ENCODE measurements at regions not wholly inside any gene's neighbourhood (a gene's known extent, or its start where the extent isn't known, plus 50 kb on each side); places are given as distances from the start of the nearest gene placed in this dataset.

DNA sequence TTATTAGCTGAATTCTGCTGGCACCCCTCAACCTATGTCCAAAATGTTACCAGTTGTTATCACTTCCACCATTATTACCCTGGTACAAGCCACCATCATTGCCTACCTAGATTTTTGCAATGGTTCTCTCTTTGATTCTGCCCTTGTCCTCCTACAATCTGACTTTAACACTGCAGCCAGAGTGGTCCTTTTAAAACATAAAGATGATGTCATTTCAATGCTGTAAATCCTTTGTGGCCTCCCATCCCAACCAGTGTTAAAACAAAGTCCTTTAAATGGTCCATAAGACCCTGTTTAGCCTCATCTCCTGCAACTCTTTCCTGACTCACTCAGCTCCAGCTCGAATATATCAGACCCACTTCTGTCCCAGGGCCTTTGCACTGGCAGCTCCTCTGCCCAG, 54.9 kb upstream of the FSTL4 start:
- no peak overlapping the region for H3K9ac ChIP-seq (ENCODE audit: extremely low read depth, insufficient read length, low read length)
- no peak overlapping the region for H3K23ac ChIP-seq (ENCODE audit: insufficient read length, low read depth, low read length)
- no peaks in the 10 kb centered on the region for H3K9me3 ChIP-seq (ENCODE audit: control insufficient read depth, low read depth, low read length)
- Mint-ChIP-seq H3K27me3 (ENCODE audit: low read depth) (peaks cover 14% of the 10 kb centered on the region), H3K4me3 (no peak overlapping the region), H3K9me3 (peaks cover 0 to 2% of the 10 kb centered on the region in 2 experiments; a peak in 1 of 5 replicates), H3K36me3 (ENCODE audit: insufficient read depth in 1 of 3, low read depth in 3 of 3) (no peaks in the 10 kb centered on the region; a peak in 1 of 7 replicates), H3K27ac (peak overlapping the region in 1 of 3 experiments; percentile 73; a peak in 2 of 7 replicates), H3K4me1 (no peaks in the 10 kb centered on the region)
- no peak overlapping the region for H2AFZ ChIP-seq (ENCODE audit: low read length)
- no peak overlapping the region for H3K14ac ChIP-seq (ENCODE audit: insufficient read depth, low read length)
- H3K27me3 ChIP-seq (ENCODE audit: insufficient read depth, low read length) = no peaks in the 10 kb centered on the region; the same call in 1 of the 2 replicates
- no peaks in the 10 kb centered on the region for H3K79me2 ChIP-seq (ENCODE audit: insufficient read depth, low read length)
- no peak overlapping the region for H2BK5ac ChIP-seq (ENCODE audit: insufficient read length, low read length)
- no peak for DNase-seq
- H3K79me1 ChIP-seq (ENCODE audit: insufficient read depth, low read depth, low read length, poor library complexity, severe bottlenecking) = no peaks in the 10 kb centered on the region
- no peak overlapping the region for H2BK15ac ChIP-seq (ENCODE audit: low read depth, low read length)
- no peaks in the 10 kb centered on the region for H3K23me2 ChIP-seq (ENCODE audit: insufficient read length, low read depth, low read length, poor library complexity, severe bottlenecking)
- H3K4me2 ChIP-seq (ENCODE audit: insufficient read depth, insufficient read length, low read length) = no peak overlapping the region
- H3K4me1 ChIP-seq (ENCODE audit: insufficient read depth, low read length) = no peaks in the 10 kb centered on the region
- TF ChIP-seq CTCF (conservative IDR thresholded peaks at IDR 0.05) = no peak
- H3K4ac ChIP-seq (ENCODE audit: low read depth, low read length) = no peak overlapping the region
- no CpG with 5 or more reads among the region's 1 CpG for WGBS (ENCODE audit: extremely low coverage, insufficient read length, low lambda C conversion rate)
- no peak overlapping the region for H3K56ac ChIP-seq (ENCODE audit: insufficient read length, low read depth, low read length)
- no peak overlapping the region for H2BK120ac ChIP-seq (ENCODE audit: low read depth, low read length, poor library complexity, severe bottlenecking)
- H2AK5ac ChIP-seq (ENCODE audit: insufficient read length, low read length) = no peak overlapping the region
- no peak overlapping the region for H2BK12ac ChIP-seq (ENCODE audit: insufficient read length, low read depth, low read length)
- no peak overlapping the region for H3K18ac ChIP-seq (ENCODE audit: insufficient read length, low read depth, low read length)
- no peaks in the 10 kb centered on the region for H4K20me1 ChIP-seq (ENCODE audit: control insufficient read depth, insufficient read depth, insufficient read length)
- no peak overlapping the region for H3T11ph ChIP-seq (ENCODE audit: low read length)
- H4K5ac ChIP-seq (ENCODE audit: insufficient read length, low read depth, low read length) = no peak overlapping the region
- H2BK20ac ChIP-seq (ENCODE audit: low read depth, low read length, poor library complexity, severe bottlenecking) = no peak overlapping the region
- no peak overlapping the region for H3K27ac ChIP-seq (ENCODE audit: insufficient read length, low read depth, low read length)
- no peak overlapping the region for H4K8ac ChIP-seq (replicated peaks; ENCODE audit: insufficient read length, low read depth, low read length)
- no peak overlapping the region for H4K91ac ChIP-seq (ENCODE audit: insufficient read length, low read depth, low read length)
